K562 (cell line): ENCODE measurements at regions not wholly inside any gene's neighbourhood (a gene's known extent, or its start where the extent isn't known, plus 50 kb on each side); places are given as distances from the start of the nearest gene placed in this dataset.
"Not testable (repeated sequence)": the region's sequence is repeated elsewhere in the genome, so short reads cannot be mapped to it uniquely, and the experiment has no call there.

Experiments
- ATAC-seq: fragments of 200-7000 bp; cut with Tn5 transposase; 3 replicates; pipeline ENCODE4 v1.9.1; 2020; ENCODE audit warnings: moderate library complexity
- BruUV-seq: library from RNA; stranded (reverse); fragments of 400-500 nt; replicated peaks from 2 replicates; lab custom pipeline; 2021; lab: Mats Ljungman, UMichigan
- CTCF ChIA-PET: fragments of 300-600 bp; formaldehyde crosslinking; extraction: SDS; loops from one replicate; lab custom pipeline; 2021; ENCODE audit warnings: low intra/inter-chr PET ratio; lab: Yijun Ruan, JAX
- POLR2A ChIA-PET: fragments of 300-600, 350-650 bp; sonication (Branson Sonifier 250); formaldehyde crosslinking; extraction: SDS; loops from one replicate; lab custom pipeline; 2021; ENCODE audit warnings: antibody characterized with exemption, inconsistent platforms; lab: Yijun Ruan, JAX
- DNase-seq, 4 experiments: peaks; one replicate each; pipeline versions ENCODE4 v3.0.0 to v3.0.0-alpha.2; 2011 to 2018; ENCODE audit warnings: low spot score in 3 of 4, mixed read lengths in 3 of 4; ENCODE audit errors: extremely low read depth in 1 of 4
- FAIRE-seq: peaks from 2 replicates; lab custom pipeline; 2011; peaks lifted over from hg19 to GRCh38; lab: Jason Lieb, UNC
- H2AFZ ChIP-seq: 2 replicates; pipeline ENCODE4 v1.6.0; 2011; ENCODE audit warnings: low read depth, low read length, control low read depth, inconsistent platforms
- H3K27ac ChIP-seq: fragments of 200-600 bp; 3 replicates; pipeline ENCODE4 v1.8.0; 2011; ENCODE audit warnings: low read depth, mild to moderate bottlenecking, control low read depth, inconsistent platforms, low read length, moderate library complexity, mixed read lengths; ENCODE audit errors: extremely low read depth
- H3K27me3 ChIP-seq, 2 experiments: fragments of 300-600 bp in 1 of 2; 2 replicates in 1 of 2; 3 replicates in 1 of 2; pipeline versions ENCODE4 v1.6.0 to v1.8.0; 2011; ENCODE audit warnings: inconsistent platforms in 2 of 2, low read length in 2 of 2, mild to moderate bottlenecking in 1 of 2, mixed read lengths in 1 of 2, moderate library complexity in 1 of 2; ENCODE audit not compliant: control insufficient read depth in 2 of 2, insufficient read depth in 2 of 2
- H3K36me3 ChIP-seq: fragments of 300-600 bp; 3 replicates; pipeline ENCODE4 v1.8.0; 2011; ENCODE audit warnings: mild to moderate bottlenecking, low read length, inconsistent platforms; ENCODE audit not compliant: control insufficient read depth, insufficient read depth
- H3K4me1 ChIP-seq, 2 experiments: fragments of 200-600 bp in 1 of 2; replicated peaks in 1 of 2; 2 replicates in 1 of 2; 3 replicates in 1 of 2; pipeline versions ENCODE4 v1.5.1 to v1.8.0; 2011; ENCODE audit warnings: inconsistent platforms in 2 of 2, low read length in 2 of 2, mild to moderate bottlenecking in 1 of 2, mixed read lengths in 1 of 2, moderate library complexity in 1 of 2; ENCODE audit not compliant: control insufficient read depth in 2 of 2, insufficient read depth in 2 of 2
- H3K4me2 ChIP-seq: 2 replicates; pipeline ENCODE4 v1.6.1; 2011; ENCODE audit warnings: low read length, control low read depth, inconsistent platforms, mixed read lengths; ENCODE audit not compliant: insufficient read depth
- H3K4me3 ChIP-seq: fragments of 200-600 bp; sonication (generic), shearing (Covaris generic); 2 replicates; pipeline ENCODE4 v1.5.1; 2016; ENCODE audit warnings: control low read depth, inconsistent platforms
- H3K79me2 ChIP-seq: fragments of 200-600 bp; 3 replicates; pipeline ENCODE4 v1.8.0; 2011; ENCODE audit warnings: low read length, inconsistent platforms; ENCODE audit not compliant: control insufficient read depth, insufficient read depth
- H3K9ac ChIP-seq, 2 experiments: 2 replicates each; pipeline versions ENCODE4 v1.6.0 to v1.6.1; 2011; ENCODE audit warnings: low read depth in 2 of 2, low read length in 2 of 2, control low read depth in 1 of 2, inconsistent platforms in 1 of 2, mild to moderate bottlenecking in 1 of 2, mixed read lengths in 1 of 2; ENCODE audit not compliant: insufficient read depth in 1 of 2
- H3K9me1 ChIP-seq: one replicate; pipeline ENCODE4 v1.6.0; 2011; ENCODE audit warnings: inconsistent platforms, mild to moderate bottlenecking, low read length, moderate library complexity; ENCODE audit not compliant: control insufficient read depth, insufficient read depth
- H3K9me3 ChIP-seq: replicated peaks from 2 replicates; pipeline ENCODE4 v1.5.1; 2011; ENCODE audit warnings: low read depth, low read length, inconsistent platforms; ENCODE audit not compliant: control insufficient read depth, insufficient read depth
- H4K20me1 ChIP-seq: replicated peaks from 2 replicates; pipeline ENCODE4 v1.6.1; 2011; ENCODE audit warnings: low read length, inconsistent platforms, mixed read lengths; ENCODE audit not compliant: control insufficient read depth, insufficient read depth
- CBX8 ChIP-seq: fragments of 200-600 bp; sonication (generic); IDR thresholded peaks from 2 replicates; pipeline ENCODE4 v1.6.1; 2012; ENCODE audit warnings: borderline replicate concordance, mixed run types, low read depth, mild to moderate bottlenecking, moderate library complexity, mixed read lengths, low read length, control low read depth, inconsistent platforms; ENCODE audit not compliant: poor library complexity, severe bottlenecking; ENCODE audit errors: extremely low read depth
- PCBP2 ChIP-seq: fragments of 200-400 bp; formaldehyde crosslinking; IDR thresholded peaks from 2 replicates; pipeline ENCODE4 v1.6.1; 2018; ENCODE audit warnings: low read length, low read depth, mild to moderate bottlenecking, moderate library complexity; ENCODE audit not compliant: poor library complexity, severe bottlenecking
- RFX1 ChIP-seq: fragments of 450-650 bp; IDR thresholded peaks from 2 replicates; pipeline ENCODE4 v1.6.1; 2016; ENCODE audit warnings: mild to moderate bottlenecking, moderate library complexity
- TGIF2 ChIP-seq: sonication (generic); formaldehyde crosslinking; IDR thresholded peaks from 2 replicates; pipeline ENCODE4 v1.8.1; 2022; ENCODE audit warnings: mild to moderate bottlenecking, missing genetic modification reagents, moderate library complexity
- ZNF699 ChIP-seq: fragments of 250-450 bp; sonication (Bioruptor Pico); IDR thresholded peaks from 2 replicates; pipeline ENCODE4 v1.8.0; 2021; ENCODE audit warnings: mild to moderate bottlenecking, moderate library complexity; ENCODE audit not compliant: insufficient replicate concordance
- WGBS: fragments of 100-300 bp; shearing (Covaris generic); methylation state at CpG from one replicate; pipeline ENCODE4 v1.1.6; 2016; ENCODE audit warnings: low coverage, mixed read lengths; ENCODE audit not compliant: insufficient coverage; ENCODE audit errors: missing lambda C conversion rate; 5-methylcytosine and 5-hydroxymethylcytosine counted together
- in situ Hi-C: fragments of 300-500 bp; cut with MboI; formaldehyde crosslinking; loops from 4 replicates; pipeline ENCODE4 v1.15.0; 2018; ENCODE audit warnings: inconsistent platforms, mixed read lengths
- intact Hi-C: fragments of 100-400 bp; cut with micrococcal nuclease; formaldehyde crosslinking; loops from 2 replicates; pipeline ENCODE4 v1.14.2; 2022
- TF ChIP-seq, protein P1 (sequence below): fragments of 250-450 bp; sonication (Bioruptor Pico); IDR thresholded peaks from 2 replicates; pipeline ENCODE4 v1.5.0; 2021
- TF ChIP-seq, protein P2 (sequence below): fragments of 450-650 bp; formaldehyde crosslinking; IDR thresholded peaks from 2 replicates; pipeline ENCODE4 v1.4.0; 2020; ENCODE audit warnings: mild to moderate bottlenecking, moderate library complexity

DNA sequence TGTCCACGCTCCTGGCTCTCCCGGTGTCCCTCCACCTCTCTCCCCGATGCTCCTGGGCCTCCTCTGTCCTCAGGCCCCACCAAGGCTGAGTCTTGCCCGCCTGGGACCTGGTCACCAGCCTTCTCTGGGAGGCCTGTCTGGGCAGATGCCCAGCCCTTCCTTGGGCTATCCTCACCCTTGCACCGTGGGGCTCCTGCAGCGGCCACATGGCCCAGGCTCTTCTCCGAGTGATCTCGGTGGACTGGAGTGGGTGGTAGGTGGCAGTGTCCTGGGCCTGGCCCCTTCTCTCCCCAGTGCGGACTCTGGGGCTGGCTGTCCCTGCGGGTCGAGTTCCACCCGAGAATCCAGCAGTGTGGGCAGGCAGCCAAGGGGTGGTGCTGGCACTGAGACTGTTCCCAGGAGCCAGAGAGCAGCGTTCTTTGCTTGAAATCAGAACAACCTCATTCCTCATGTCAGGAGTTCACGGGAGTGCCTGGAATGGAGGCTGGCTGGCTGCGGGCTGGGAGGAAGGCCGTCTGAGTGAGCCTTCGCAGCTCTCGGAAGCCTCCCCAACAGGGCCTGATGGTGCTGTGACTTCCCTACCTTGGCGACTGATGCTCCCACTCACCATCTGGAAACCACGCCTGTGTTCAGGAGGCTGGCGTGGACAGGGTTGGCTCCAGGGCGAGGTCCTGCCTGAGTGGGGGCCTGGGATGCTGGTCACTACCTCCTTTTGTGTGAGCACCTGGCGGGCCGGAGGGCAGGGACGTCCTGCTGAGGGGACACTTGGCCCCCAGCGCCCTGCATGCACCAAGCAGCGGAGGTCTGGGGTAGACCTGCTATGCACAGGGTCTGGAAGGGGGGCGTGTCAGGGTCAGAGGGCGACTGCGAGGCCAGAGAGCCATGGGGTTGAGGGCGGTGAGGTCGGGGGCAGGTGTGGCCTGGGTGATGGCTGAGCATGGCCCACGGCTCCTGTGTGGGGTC lies 113.9 kb downstream of the TMEM121 start:
- 5% methylated on average over 13 of the region's 33 CpGs for WGBS

DNA sequence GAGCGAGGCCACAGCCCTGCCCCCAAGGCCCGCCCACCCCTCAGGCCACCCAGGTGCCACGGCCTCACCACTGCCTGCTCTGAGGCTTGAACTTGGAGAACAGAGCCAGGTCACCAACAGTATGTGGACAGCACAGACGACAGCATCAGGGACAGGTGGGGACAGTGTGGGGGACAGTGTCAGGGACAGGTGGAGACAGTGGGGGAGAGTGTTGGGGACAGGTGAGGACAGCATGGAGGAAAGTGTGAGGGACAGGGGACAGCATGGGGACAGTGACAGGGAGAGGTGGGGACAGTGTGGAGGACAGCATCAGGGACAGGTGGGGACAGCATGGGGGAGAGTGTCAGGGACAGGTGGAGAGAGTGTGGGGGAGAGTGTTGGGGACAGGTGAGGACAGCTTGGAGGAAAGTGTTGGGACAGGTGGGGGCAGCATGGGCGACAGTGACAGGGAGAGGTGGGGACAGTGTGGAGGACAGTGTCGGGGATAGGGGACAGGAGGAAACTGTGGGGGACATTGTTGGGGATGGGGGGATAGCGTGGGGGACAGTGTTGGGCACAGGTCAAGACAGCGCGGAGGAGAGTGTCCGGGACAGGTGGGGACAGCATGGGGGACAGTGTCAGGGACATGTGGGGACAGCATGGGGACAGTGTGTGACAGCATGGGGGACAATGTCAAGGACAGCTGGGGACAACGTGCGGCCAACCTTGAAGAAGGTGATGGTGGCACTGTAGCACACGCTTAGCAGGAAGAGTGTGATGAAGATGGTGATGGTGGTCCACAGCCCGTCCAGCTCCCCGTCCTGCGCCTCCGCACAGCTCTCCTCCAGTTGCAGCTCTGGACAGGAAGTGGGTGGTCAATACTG lies 114.9 kb downstream of the TMEM121 start:
- ChIA-PET POLR2A (no interaction called here), CTCF (no interaction called here)
- Histone ChIP-seq H4K20me1 (no peaks in the 10 kb centered on the region), H3K4me2 (no peak overlapping the region), H3K27me3 (no peaks in the 10 kb centered on the region), H3K27ac (no peak overlapping the region), H3K9me3 (no peaks in the 10 kb centered on the region), H2AFZ (no peak overlapping the region), H3K36me3 (no peaks in the 10 kb centered on the region), H3K9me1 (no peaks in the 10 kb centered on the region), H3K79me2 (no peaks in the 10 kb centered on the region), H3K4me3 (no peak overlapping the region), H3K4me1 (no peaks in the 10 kb centered on the region), H3K9ac (no peak overlapping the region)
- FAIRE-seq: no peak
- 5% methylated on average over 8 of the region's 17 CpGs for WGBS
- ATAC-seq: no peak
- BruUV-seq: no TSS peak
- no peak for DNase-seq
- in situ Hi-C loops (no loop called here), intact Hi-C loops (no loop called here)
- TF ChIP-seq, protein P1, sequence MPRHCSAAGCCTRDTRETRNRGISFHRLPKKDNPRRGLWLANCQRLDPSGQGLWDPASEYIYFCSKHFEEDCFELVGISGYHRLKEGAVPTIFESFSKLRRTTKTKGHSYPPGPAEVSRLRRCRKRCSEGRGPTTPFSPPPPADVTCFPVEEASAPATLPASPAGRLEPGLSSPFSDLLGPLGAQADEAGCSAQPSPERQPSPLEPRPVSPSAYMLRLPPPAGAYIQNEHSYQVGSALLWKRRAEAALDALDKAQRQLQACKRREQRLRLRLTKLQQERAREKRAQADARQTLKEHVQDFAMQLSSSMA (CRISPR knock-in tag): no peak
- TF ChIP-seq ZNF699 (CRISPR knock-in tag) (no peak), CBX8 (no peak), RFX1 (no peak), TGIF2 (no peak), PCBP2 (no peak)
- TF ChIP-seq, protein P2, sequence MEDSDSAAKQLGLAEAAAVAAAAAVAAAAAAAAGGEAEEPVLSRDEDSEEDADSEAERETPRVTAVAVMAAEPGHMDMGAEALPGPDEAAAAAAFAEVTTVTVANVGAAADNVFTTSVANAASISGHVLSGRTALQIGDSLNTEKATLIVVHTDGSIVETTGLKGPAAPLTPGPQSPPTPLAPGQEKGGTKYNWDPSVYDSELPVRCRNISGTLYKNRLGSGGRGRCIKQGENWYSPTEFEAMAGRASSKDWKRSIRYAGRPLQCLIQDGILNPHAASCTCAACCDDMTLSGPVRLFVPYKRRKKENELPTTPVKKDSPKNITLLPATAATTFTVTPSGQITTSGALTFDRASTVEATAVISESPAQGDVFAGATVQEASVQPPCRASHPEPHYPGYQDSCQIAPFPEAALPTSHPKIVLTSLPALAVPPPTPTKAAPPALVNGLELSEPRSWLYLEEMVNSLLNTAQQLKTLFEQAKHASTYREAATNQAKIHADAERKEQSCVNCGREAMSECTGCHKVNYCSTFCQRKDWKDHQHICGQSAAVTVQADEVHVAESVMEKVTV: no peak

More for the DNA sequence above, 113.9 kb downstream of the TMEM121 start:
- POLR2A ChIA-PET, H3K9ac ChIP-seq, H3K9me3 ChIP-seq, H3K79me2 ChIP-seq, H3K4me1 ChIP-seq, H3K36me3 ChIP-seq, FAIRE-seq, CTCF ChIA-PET, H3K9me1 ChIP-seq, H3K27me3 ChIP-seq, DNase-seq, ATAC-seq, H3K27ac ChIP-seq, H3K4me3 ChIP-seq, H2AFZ ChIP-seq, H4K20me1 ChIP-seq, H3K4me2 ChIP-seq, BruUV-seq, intact Hi-C loops: not testable (repeated sequence)
- in situ Hi-C loops: loop anchor here (5.0 kb wide), 1 partner anchor 92 kb away; no protein-coding TSS in a partner anchor
